NCI-H2171 treated with DMSO at 0.1 percent for 48 hours (cell line): ENCODE measurements at regions not wholly inside any gene's neighbourhood (a gene's known extent, or its start where the extent isn't known, plus 50 kb on each side); places are given as distances from the start of the nearest gene placed in this dataset.

Experiments
- DNase-seq: peaks from one replicate; lab custom pipeline; 2025; lab: John Stamatoyannopoulos, UW

- no peak for DNase-seq
Measured at GRCh38 chrX:144791298-144791697, 456.0 kb upstream of the SPANXN1 start.

GRCh38 chrX:144798972-144799371, 448.3 kb upstream of the SPANXN1 start:
- no peak for DNase-seq

- no peak for DNase-seq
Measured at GRCh38 chrX:144801786-144802185, 445.5 kb upstream of the SPANXN1 start.

- no peak for DNase-seq
Measured at GRCh38 chrX:144809025-144809424, 438.3 kb upstream of the SPANXN1 start.

GRCh38 chrX:144810539-144810938, 436.8 kb upstream of the SPANXN1 start:
- DNase-seq: no peak

- no peak for DNase-seq
Measured at GRCh38 chrX:144819406-144819805, 427.9 kb upstream of the SPANXN1 start.

GRCh38 chrX:144840616-144841015, 406.7 kb upstream of the SPANXN1 start:
- no peak for DNase-seq

GRCh38 chrX:144849141-144849540, 398.2 kb upstream of the SPANXN1 start:
- no peak for DNase-seq

- peak; percentile 0 for DNase-seq
Measured at GRCh38 chrX:144896323-144896722, 351.0 kb upstream of the SPANXN1 start.

GRCh38 chrX:144901521-144901920, 345.8 kb upstream of the SPANXN1 start:
- DNase-seq: no peak

- DNase-seq: no peak
Measured at GRCh38 chrX:144916785-144917184, 330.5 kb upstream of the SPANXN1 start.

GRCh38 chrX:144918936-144919335, 328.4 kb upstream of the SPANXN1 start:
- no peak for DNase-seq

- no peak for DNase-seq
Measured at GRCh38 chrX:144946666-144947065, 300.6 kb upstream of the SPANXN1 start.
